Keratinocyte (primary cell): ENCODE measurements at regions not wholly inside any gene's neighbourhood (a gene's known extent, or its start where the extent isn't known, plus 50 kb on each side); places are given as distances from the start of the nearest gene placed in this dataset.

Source experiments
- EZH2 ChIP-seq: IDR thresholded peaks from one replicate; pipeline ENCODE4 v1.6.1; 2012; ENCODE audit warnings: inconsistent platforms, mild to moderate bottlenecking, low read length, moderate library complexity
- TF ChIP-seq, protein P1 (sequence below), 3 experiments: IDR thresholded peaks in 1 of 3; conservative IDR thresholded peaks in 1 of 3; optimal IDR thresholded peaks in 1 of 3; 2 replicates in 2 of 3; 3 replicates in 1 of 3; pipeline versions ENCODE3 to v1.5.1; 2011; ENCODE audit warnings: low read length in 3 of 3, mild to moderate bottlenecking in 3 of 3, moderate library complexity in 2 of 3, control low read depth in 1 of 3, inconsistent platforms in 1 of 3; ENCODE audit not compliant: insufficient read depth in 2 of 3; ENCODE audit errors: extremely low read depth in 1 of 3

DNA sequence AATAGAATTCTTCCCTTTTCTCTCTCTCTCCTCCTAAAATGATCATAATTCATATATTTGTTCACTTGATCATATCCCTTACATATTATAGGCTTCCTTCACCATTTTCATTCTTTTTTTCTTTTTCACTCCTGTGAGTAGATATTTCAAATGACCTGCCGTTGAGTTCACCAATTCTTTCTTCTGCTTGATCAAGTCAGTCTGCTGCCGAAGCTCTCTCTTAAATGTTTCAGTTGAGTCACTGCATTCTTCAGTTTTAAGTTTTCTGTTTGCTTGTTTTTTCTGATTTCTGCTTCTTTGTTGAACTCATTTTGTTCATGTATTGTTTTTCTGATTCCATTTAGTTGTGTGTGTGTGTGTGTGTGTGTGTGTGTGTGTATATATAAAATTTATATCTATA lies 354.3 kb downstream of the GPAT3 start:
- TF ChIP-seq, protein P1, sequence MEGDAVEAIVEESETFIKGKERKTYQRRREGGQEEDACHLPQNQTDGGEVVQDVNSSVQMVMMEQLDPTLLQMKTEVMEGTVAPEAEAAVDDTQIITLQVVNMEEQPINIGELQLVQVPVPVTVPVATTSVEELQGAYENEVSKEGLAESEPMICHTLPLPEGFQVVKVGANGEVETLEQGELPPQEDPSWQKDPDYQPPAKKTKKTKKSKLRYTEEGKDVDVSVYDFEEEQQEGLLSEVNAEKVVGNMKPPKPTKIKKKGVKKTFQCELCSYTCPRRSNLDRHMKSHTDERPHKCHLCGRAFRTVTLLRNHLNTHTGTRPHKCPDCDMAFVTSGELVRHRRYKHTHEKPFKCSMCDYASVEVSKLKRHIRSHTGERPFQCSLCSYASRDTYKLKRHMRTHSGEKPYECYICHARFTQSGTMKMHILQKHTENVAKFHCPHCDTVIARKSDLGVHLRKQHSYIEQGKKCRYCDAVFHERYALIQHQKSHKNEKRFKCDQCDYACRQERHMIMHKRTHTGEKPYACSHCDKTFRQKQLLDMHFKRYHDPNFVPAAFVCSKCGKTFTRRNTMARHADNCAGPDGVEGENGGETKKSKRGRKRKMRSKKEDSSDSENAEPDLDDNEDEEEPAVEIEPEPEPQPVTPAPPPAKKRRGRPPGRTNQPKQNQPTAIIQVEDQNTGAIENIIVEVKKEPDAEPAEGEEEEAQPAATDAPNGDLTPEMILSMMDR (optimal IDR thresholded peaks at IDR 0.05 in 1 of 3, IDR thresholded peaks at IDR 0.05 in 1 of 3, conservative IDR thresholded peaks at IDR 0.05 in 1 of 3; ENCODE audit: extremely low read depth in 1 of 3, insufficient read depth in 2 of 3, low read length in 3 of 3): no peak
- no peak for TF ChIP-seq EZH2
